H1 (cell line): ENCODE measurements at regions not wholly inside any gene's neighbourhood (a gene's known extent, or its start where the extent isn't known, plus 50 kb on each side); places are given as distances from the start of the nearest gene placed in this dataset.

ENCODE experiments used
- CTCF ChIA-PET: fragments of 300-600 bp; sonication (Branson Sonifier 250); formaldehyde crosslinking; loops from one replicate; lab custom pipeline; 2021; ENCODE audit not compliant: partially characterized antibody; lab: Charles Lee
- POLR2A ChIA-PET: fragments of 300-600 bp; sonication (Branson Sonifier 250); formaldehyde crosslinking; loops from one replicate; lab custom pipeline; 2021; ENCODE audit warnings: inconsistent platforms; ENCODE audit not compliant: partially characterized antibody; lab: Charles Lee
- DNase-seq, 2 experiments: peaks; one replicate each; pipeline versions ENCODE4 v3.0.0 to v3.0.0-alpha.2; 2010 to 2022; ENCODE audit warnings: low spot score in 2 of 2, low read depth in 1 of 2, mixed read lengths in 1 of 2
- FAIRE-seq: peaks from 2 replicates; lab custom pipeline; 2011; peaks lifted over from hg19 to GRCh38; lab: Jason Lieb, UNC
- H2AFZ ChIP-seq: 2 replicates; pipeline ENCODE4 v1.8.1; 2012; ENCODE audit warnings: low read length, inconsistent platforms
- H2AK5ac ChIP-seq: 2 replicates; pipeline ENCODE4 v1.6.1; 2013; ENCODE audit warnings: low read depth, low read length
- H2BK120ac ChIP-seq: replicated peaks from 2 replicates; pipeline ENCODE3; 2013; ENCODE audit warnings: low read depth, low read length, inconsistent platforms
- H2BK12ac ChIP-seq: 2 replicates; pipeline ENCODE4 v1.6.1; 2013; ENCODE audit warnings: low read depth, low read length
- H2BK15ac ChIP-seq: 2 replicates; pipeline ENCODE4 v1.6.1; 2013; ENCODE audit warnings: low read length
- H2BK20ac ChIP-seq: 2 replicates; pipeline ENCODE4 v1.6.1; 2013; ENCODE audit warnings: low read length
- H2BK5ac ChIP-seq: 2 replicates; pipeline ENCODE4 v1.6.1; 2013; ENCODE audit warnings: low read depth, low read length
- H3K14ac ChIP-seq: 2 replicates; pipeline ENCODE4 v1.6.1; 2013; ENCODE audit warnings: inconsistent platforms; ENCODE audit not compliant: insufficient read length
- H3K18ac ChIP-seq: 2 replicates; pipeline ENCODE4 v1.6.1; 2013; ENCODE audit warnings: low read length; ENCODE audit errors: extremely low read depth
- H3K23ac ChIP-seq: 2 replicates; pipeline ENCODE4 v1.6.1; 2013; ENCODE audit warnings: inconsistent platforms; ENCODE audit not compliant: insufficient read length
- H3K23me2 ChIP-seq: 2 replicates; pipeline ENCODE4 v1.6.1; 2013; ENCODE audit warnings: low read depth, low read length
- H3K27ac ChIP-seq: 2 replicates; pipeline ENCODE4 v1.6.1; 2011; ENCODE audit warnings: low read depth, low read length, inconsistent platforms
- H3K27me3 ChIP-seq, 4 experiments: replicated peaks in 1 of 4; 1 replicate in 1 of 4; 2 replicates in 3 of 4; pipeline versions ENCODE4 v1.6.1 to v1.8.1; 2011 to 2013; ENCODE audit warnings: low read length in 3 of 4, mild to moderate bottlenecking in 3 of 4, inconsistent platforms in 2 of 4, mixed read lengths in 2 of 4, moderate library complexity in 1 of 4; ENCODE audit not compliant: control insufficient read depth in 3 of 4, insufficient read depth in 3 of 4; ENCODE audit errors: extremely low read depth in 1 of 4
- H3K36me3 ChIP-seq, 4 experiments: 2 replicates each; pipeline versions ENCODE4 v1.6.1 to v1.8.1; 2011 to 2013; ENCODE audit warnings: mild to moderate bottlenecking in 4 of 4, low read length in 3 of 4, moderate library complexity in 2 of 4, control low read depth in 1 of 4, inconsistent platforms in 1 of 4; ENCODE audit not compliant: insufficient read depth in 4 of 4, control insufficient read depth in 2 of 4
- H3K4ac ChIP-seq: replicated peaks from 2 replicates; pipeline ENCODE3; 2013; ENCODE audit warnings: low read length, low read depth, mixed read lengths, inconsistent platforms; ENCODE audit not compliant: insufficient read length
- H3K4me1 ChIP-seq, 4 experiments: replicated peaks in 1 of 4; 1 replicate in 1 of 4; 2 replicates in 3 of 4; pipeline versions ENCODE4 v1.6.1 to v1.8.1; 2011 to 2013; ENCODE audit warnings: low read length in 3 of 4, inconsistent platforms in 2 of 4, mixed read lengths in 1 of 4; ENCODE audit not compliant: insufficient read depth in 4 of 4, control insufficient read depth in 3 of 4
- H3K4me2 ChIP-seq, 2 experiments: 2 replicates each; pipeline versions ENCODE4 v1.6.1 to v1.8.1; 2011 to 2013; ENCODE audit warnings: low read depth in 2 of 2, low read length in 2 of 2, control low read depth in 1 of 2, inconsistent platforms in 1 of 2, mild to moderate bottlenecking in 1 of 2; ENCODE audit not compliant: insufficient read depth in 1 of 2
- H3K4me3 ChIP-seq, 4 experiments: fragments of 200-600, 300-600 bp in 1 of 4; sonication (generic), shearing (Covaris generic), sonication (Bioruptor Twin) in 1 of 4; 2 replicates each; pipeline versions ENCODE4 v1.5.1 to v1.8.1; 2011 to 2016; ENCODE audit warnings: low read length in 4 of 4, low read depth in 3 of 4, control low read depth in 2 of 4, inconsistent platforms in 2 of 4, mild to moderate bottlenecking in 2 of 4, mixed read lengths in 1 of 4, moderate library complexity in 1 of 4; ENCODE audit not compliant: insufficient read depth in 2 of 4; ENCODE audit errors: extremely low read depth in 1 of 4
- H3K56ac ChIP-seq: replicated peaks from 2 replicates; pipeline ENCODE3; 2013; ENCODE audit warnings: low read depth, mild to moderate bottlenecking, mixed read lengths, low read length, inconsistent platforms; ENCODE audit not compliant: insufficient read length
- H3K79me1 ChIP-seq: 2 replicates; pipeline ENCODE4 v1.6.1; 2013; ENCODE audit warnings: low read depth, low read length, control low read depth
- H3K79me2 ChIP-seq, 2 experiments: 2 replicates each; pipeline versions ENCODE4 v1.6.1 to v1.8.1; 2012 to 2013; ENCODE audit warnings: low read length in 2 of 2, mild to moderate bottlenecking in 2 of 2, inconsistent platforms in 1 of 2; ENCODE audit not compliant: insufficient read depth in 2 of 2, control insufficient read depth in 1 of 2
- H3K9ac ChIP-seq, 4 experiments: replicated peaks in 1 of 4; 1 replicate in 1 of 4; 2 replicates in 3 of 4; pipeline versions ENCODE4 v1.6.1 to v1.8.1; 2011 to 2013; ENCODE audit warnings: low read depth in 3 of 4, low read length in 3 of 4, control low read depth in 2 of 4, mild to moderate bottlenecking in 2 of 4, moderate library complexity in 2 of 4, inconsistent platforms in 1 of 4; ENCODE audit errors: extremely low read depth in 1 of 4
- H3K9me3 ChIP-seq, 2 experiments: 2 replicates each; pipeline versions ENCODE4 v1.6.1 to v1.8.1; 2012 to 2013; ENCODE audit warnings: mild to moderate bottlenecking in 2 of 2, moderate library complexity in 2 of 2, control low read depth in 1 of 2, inconsistent platforms in 1 of 2, low read depth in 1 of 2, low read length in 1 of 2, mixed read lengths in 1 of 2; ENCODE audit not compliant: insufficient read depth in 2 of 2
- H4K20me1 ChIP-seq, 2 experiments: replicated peaks in 1 of 2; 2 replicates each; pipeline versions ENCODE3 to v1.8.1; 2011 to 2013; ENCODE audit warnings: inconsistent platforms in 2 of 2, low read length in 2 of 2, mild to moderate bottlenecking in 1 of 2; ENCODE audit not compliant: insufficient read depth in 2 of 2, control insufficient read depth in 1 of 2
- H4K5ac ChIP-seq: 2 replicates; pipeline ENCODE4 v1.6.1; 2013; ENCODE audit warnings: low read length, low read depth, mixed read lengths, inconsistent platforms; ENCODE audit not compliant: insufficient read length
- H4K8ac ChIP-seq: 2 replicates; pipeline ENCODE4 v1.8.0; 2013; ENCODE audit warnings: mild to moderate bottlenecking, moderate library complexity, low read length, inconsistent platforms; ENCODE audit not compliant: insufficient read depth; ENCODE audit errors: extremely low read depth
- H4K91ac ChIP-seq: replicated peaks from 2 replicates; pipeline ENCODE3; 2013; ENCODE audit warnings: low read length, mixed read lengths, inconsistent platforms; ENCODE audit not compliant: insufficient read length
- BACH1 ChIP-seq: IDR thresholded peaks from 2 replicates; pipeline ENCODE4 v1.6.1; 2012; ENCODE audit warnings: low read length, improper control_type of control experiment
- CBX5 ChIP-seq: fragments of 300-800, 300-1000 bp; sonication (generic); IDR thresholded peaks from 2 replicates; pipeline ENCODE4 v1.7.1; 2016; ENCODE audit warnings: antibody characterized with exemption, low read length, low read depth
- CEBPB ChIP-seq: IDR thresholded peaks from 2 replicates; pipeline ENCODE4 v1.6.1; 2012; ENCODE audit warnings: low read depth, low read length
- CHD1 ChIP-seq: IDR thresholded peaks from 2 replicates; pipeline ENCODE4 v1.6.1; 2012; ENCODE audit warnings: low read depth, low read length, improper control_type of control experiment
- CREB1 ChIP-seq: IDR thresholded peaks from 2 replicates; pipeline ENCODE4 v1.6.1; 2012; ENCODE audit warnings: inconsistent platforms
- FOSL1 ChIP-seq: IDR thresholded peaks from 2 replicates; pipeline ENCODE4 v1.6.1; 2011; ENCODE audit warnings: mild to moderate bottlenecking, low read depth, low read length, moderate library complexity; ENCODE audit not compliant: insufficient read depth
- GABPA ChIP-seq: IDR thresholded peaks from 2 replicates; pipeline ENCODE4 v1.6.1; 2011; ENCODE audit warnings: mild to moderate bottlenecking, low read length, moderate library complexity, borderline replicate concordance; ENCODE audit not compliant: insufficient read depth
- JUN ChIP-seq: IDR thresholded peaks from 2 replicates; pipeline ENCODE4 v1.6.1; 2011; ENCODE audit warnings: low read depth, mild to moderate bottlenecking, improper control_type of control experiment, low read length
- MAX ChIP-seq: IDR thresholded peaks from 2 replicates; pipeline ENCODE4 v1.6.1; 2012; ENCODE audit warnings: inconsistent platforms
- PHF8 ChIP-seq: fragments of 200-600 bp; sonication (generic); conservative IDR thresholded peaks from 2 replicates; pipeline ENCODE4 v1.7.1; 2012; ENCODE audit warnings: low read depth, mild to moderate bottlenecking, inconsistent platforms, low read length, moderate library complexity
- RNF2 ChIP-seq: fragments of 200-900, 300-1000 bp; sonication (generic); IDR thresholded peaks from 2 replicates; pipeline ENCODE4 v1.7.1; 2016; ENCODE audit warnings: borderline replicate concordance, low read depth, mild to moderate bottlenecking, antibody characterized with exemption, low read length; ENCODE audit not compliant: poor library complexity, severe bottlenecking; ENCODE audit errors: missing control alignments
- SAP30 ChIP-seq: fragments of 300-600 bp; sonication (generic); IDR thresholded peaks from 2 replicates; pipeline ENCODE4 v1.7.1; 2012; ENCODE audit warnings: low read length, moderate library complexity, mild to moderate bottlenecking, inconsistent platforms; ENCODE audit not compliant: insufficient read depth, insufficient replicate concordance
- SP1 ChIP-seq: IDR thresholded peaks from 2 replicates; pipeline ENCODE4 v1.6.1; 2011; ENCODE audit warnings: low read depth, low read length
- SUZ12 ChIP-seq: fragments of 200-600 bp; sonication (generic); IDR thresholded peaks from 2 replicates; pipeline ENCODE4 v1.6.1; 2012; ENCODE audit warnings: mild to moderate bottlenecking, inconsistent platforms, low read length, moderate library complexity, mixed read lengths
- TBP ChIP-seq: IDR thresholded peaks from 2 replicates; pipeline ENCODE4 v1.6.1; 2011; ENCODE audit warnings: low read depth, low read length, improper control_type of control experiment
- WGBS, 2 experiments: shearing (Covaris generic) in 1 of 2; methylation state at CpG; one replicate each; pipeline versions ENCODE4 v1.1.6 to v1.1.7; 2013 to 2015; ENCODE audit warnings: low lambda C conversion rate in 2 of 2, mixed read lengths in 2 of 2, inconsistent platforms in 1 of 2, low coverage in 1 of 2, missing lambda C conversion rate in 1 of 2; ENCODE audit not compliant: insufficient replicate concordance in 2 of 2, insufficient coverage in 1 of 2, insufficient read length in 1 of 2; ENCODE audit errors: extremely low coverage in 1 of 2, missing lambda C conversion rate in 1 of 2; 5-methylcytosine and 5-hydroxymethylcytosine counted together

GRCh38 chr2:128973566-128973965 is 654.9 kb upstream of the HS6ST1 start:
- no peak overlapping the region for H3K18ac ChIP-seq
- 93% methylated on average over 4 of the region's 4 CpGs; no CpG with 5 or more reads in 1 of the 2 experiments for WGBS, 2 experiments
- CTCF ChIA-PET: no interaction called here

More at GRCh38 chr2:128973566-128973965, 654.9 kb upstream of the HS6ST1 start:
- Histone ChIP-seq H3K27ac (no peak overlapping the region), H3K56ac (no peak overlapping the region), H3K23me2 (no peaks in the 10 kb centered on the region), H3K4me3 (no peak overlapping the region), H3K14ac (no peak overlapping the region), H3K4ac (no peak overlapping the region), H3K9me3 (no peaks in the 10 kb centered on the region), H3K4me2 (no peak overlapping the region), H4K8ac (no peak overlapping the region; the same call in 1 of the 2 replicates), H4K5ac (no peak overlapping the region), H4K20me1 (no peaks in the 10 kb centered on the region), H3K79me2 (no peaks in the 10 kb centered on the region), H3K27me3 (no peaks in the 10 kb centered on the region), H2BK15ac (no peak overlapping the region), H2AFZ (no peak overlapping the region), H3K36me3 (no peaks in the 10 kb centered on the region), H3K79me1 (no peaks in the 10 kb centered on the region), H2BK120ac (no peak overlapping the region), H2AK5ac (no peak overlapping the region), H3K23ac (no peak overlapping the region), H2BK5ac (no peak overlapping the region)
- FAIRE-seq: no peak
- POLR2A ChIA-PET: interaction anchor here (1.2 kb wide), 1 partner anchor 22 kb away, joined by 3 read pairs; no protein-coding TSS in a partner anchor
- no peak for DNase-seq
- TF ChIP-seq CEBPB: no peak
- no peak for TF ChIP-seq JUN
- no peak for TF ChIP-seq SUZ12
- no peak for TF ChIP-seq TBP
- TF ChIP-seq SAP30: no peak
- TF ChIP-seq SP1: no peak
- no peak for TF ChIP-seq GABPA
- no peak for TF ChIP-seq RNF2
- TF ChIP-seq CREB1: no peak
- no peak for TF ChIP-seq MAX
- TF ChIP-seq FOSL1: no peak
- TF ChIP-seq CBX5: no peak
- TF ChIP-seq BACH1: no peak
- TF ChIP-seq PHF8: no peak
- TF ChIP-seq CHD1: no peak
- TF ChIP-seq, all 59 proteins: peak for 0
- Histone ChIP-seq H3K9ac (no peak overlapping the region), H4K91ac (no peak overlapping the region), H2BK20ac (no peak overlapping the region), H2BK12ac (no peak overlapping the region), H3K4me1 (no peaks in the 10 kb centered on the region)
